ENCODE measurements at regions not wholly inside any gene's neighbourhood (a gene's known extent, or its start where the extent isn't known, plus 50 kb on each side); places are given as distances from the start of the nearest gene placed in this dataset.

DNA sequence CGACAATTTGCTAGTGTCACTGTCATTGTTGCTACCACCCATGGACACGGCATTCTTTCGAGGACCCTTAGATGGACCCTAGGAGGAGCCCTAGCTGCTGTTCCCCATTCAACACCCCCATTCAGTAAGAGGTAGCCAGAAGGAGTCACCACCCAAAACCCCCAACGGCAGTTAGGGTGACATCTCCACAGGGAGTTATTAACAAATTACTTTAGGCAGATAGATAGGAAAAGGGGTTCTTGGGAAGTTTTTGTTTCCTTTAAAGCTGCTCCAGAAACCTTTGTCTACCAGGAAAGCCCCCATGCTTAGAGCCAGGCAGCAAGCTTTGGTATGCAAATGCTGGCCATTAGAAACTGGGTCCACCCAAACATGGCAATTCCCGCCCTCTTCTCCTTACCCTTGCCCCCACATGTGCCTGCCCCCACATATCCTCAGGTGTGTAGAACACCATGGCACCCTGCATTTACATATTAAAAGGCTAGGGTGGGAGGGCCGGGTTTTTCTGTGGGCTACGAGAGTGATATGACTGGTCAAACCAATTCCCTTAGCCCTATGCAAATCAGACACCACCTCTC lies 190.9 kb downstream of the SLITRK6 start:
- Histone ChIP-seq H3K9me3 (no peaks in the 10 kb centered on the region), H3K27me3 (no peaks in the 10 kb centered on the region), H3K27ac (no peak overlapping the region), H3K4me1 (no peaks in the 10 kb centered on the region), H3K4me3 (no peak overlapping the region), H3K36me3 (no peaks in the 10 kb centered on the region)
- ATAC-seq (no peak), DNase-seq (no peak)
- 74 to 82% (median 76%) methylated on average over 7 of the region's 7 CpGs for whole genome bisulfite sequencing, 4 donors
- intact Hi-C loops (cut with DNase I): no loop called here
- TF ChIP-seq CTCF (IDR thresholded peaks at IDR 0.05) (no peak), POLR2A (IDR thresholded peaks at IDR 0.05) (no peak)

DNA sequence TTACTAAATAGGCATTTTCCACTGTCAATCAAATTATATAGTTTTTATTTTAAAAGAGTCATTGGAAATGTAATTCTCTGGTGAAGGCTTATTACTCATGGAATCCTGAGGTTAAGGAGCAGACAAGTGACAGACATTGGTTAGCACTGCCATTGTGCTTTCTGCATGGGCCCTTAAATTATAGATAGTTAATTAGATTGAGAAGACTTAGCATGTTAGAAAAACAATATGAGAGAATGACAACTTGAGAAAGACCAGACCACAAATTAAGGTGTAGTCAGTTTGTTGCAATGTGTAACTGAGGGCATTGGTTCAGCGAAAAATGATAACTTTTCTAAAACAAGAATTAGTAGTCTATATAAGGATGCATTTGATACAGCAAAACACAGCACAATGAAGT lies 195.5 kb downstream of the SLITRK6 start:
- Histone ChIP-seq H3K36me3 (no peaks in the 10 kb centered on the region), H3K4me3 (no peak overlapping the region), H3K27me3 (no peaks in the 10 kb centered on the region), H3K27ac (no peak overlapping the region), H3K4me1 (no peaks in the 10 kb centered on the region), H3K9me3 (no peaks in the 10 kb centered on the region)
- DNase-seq (no peak), ATAC-seq (no peak)
- TF ChIP-seq CTCF (IDR thresholded peaks at IDR 0.05) (no peak), POLR2A (IDR thresholded peaks at IDR 0.05) (no peak)
- 76 to 94% (median 88%) methylated on average over 1 of the region's 1 CpG for WGBS, 4 donors
- intact Hi-C loops (cut with DNase I): no loop called here

GRCh38 chr13:85601526-85601925 lies 197.7 kb downstream of the SLITRK6 start:
- no peak overlapping the region for H3K27ac ChIP-seq
- whole genome bisulfite sequencing, 4 donors: 35 to 44% (median 38%) methylated on average over 2 of the region's 2 CpGs
- TF ChIP-seq CTCF (IDR thresholded peaks at IDR 0.05) (no peak), POLR2A (IDR thresholded peaks at IDR 0.05) (no peak)
- no peaks in the 10 kb centered on the region for H3K36me3 ChIP-seq
- H3K4me1 ChIP-seq: no peaks in the 10 kb centered on the region
- intact Hi-C loops (cut with DNase I): no loop called here
- DNase-seq: no peak
- ATAC-seq: no peak
- no peak overlapping the region for H3K4me3 ChIP-seq
- H3K9me3 ChIP-seq: no peaks in the 10 kb centered on the region
- no peaks in the 10 kb centered on the region for H3K27me3 ChIP-seq

DNA sequence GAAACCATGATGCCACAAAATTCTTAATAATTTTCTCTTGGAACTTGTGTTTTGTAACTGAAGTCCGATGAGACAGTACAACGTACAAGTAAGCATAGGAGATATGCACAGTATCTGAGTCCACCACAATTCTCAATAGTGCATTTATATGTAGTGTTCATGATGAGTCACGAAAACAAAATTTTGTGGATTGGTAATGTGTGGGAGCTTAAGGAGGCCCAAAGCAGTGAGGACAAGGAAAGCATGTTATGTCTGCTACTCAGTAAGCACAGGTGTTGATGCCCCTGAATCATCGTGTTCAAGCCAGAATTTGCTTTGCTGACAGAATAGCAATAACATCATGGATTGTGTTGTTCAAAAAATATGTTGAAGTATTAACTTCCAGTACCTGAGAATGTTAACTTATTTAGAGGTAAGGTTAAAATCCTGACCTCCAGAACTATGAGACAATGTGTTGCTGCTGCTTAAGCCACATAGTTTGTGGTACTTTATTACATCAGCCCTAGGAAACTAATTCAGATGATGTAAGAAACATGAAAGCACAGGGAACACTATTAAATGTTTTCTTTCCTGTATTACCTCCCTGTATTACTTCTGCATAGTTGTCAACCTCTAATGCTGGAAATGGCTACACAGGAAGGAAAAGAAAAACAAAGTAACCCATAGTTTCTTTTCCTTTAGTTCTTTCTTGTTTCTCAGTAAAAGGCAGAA lies 201.3 kb downstream of the SLITRK6 start:
- intact Hi-C loops (cut with DNase I): no loop called here
- no peak for DNase-seq
- TF ChIP-seq CTCF (IDR thresholded peaks at IDR 0.05) (no peak), POLR2A (IDR thresholded peaks at IDR 0.05) (no peak)
- no peaks in the 10 kb centered on the region for H3K4me1 ChIP-seq
- WGBS, 4 donors: 83 to 87% (median 84%) methylated on average over 4 of the region's 4 CpGs
- no peak overlapping the region for H3K4me3 ChIP-seq
- ATAC-seq: no peak
- no peaks in the 10 kb centered on the region for H3K36me3 ChIP-seq
- no peak overlapping the region for H3K27ac ChIP-seq
- H3K27me3 ChIP-seq: no peaks in the 10 kb centered on the region
- H3K9me3 ChIP-seq: peaks cover 0 to 4% (median 0%) of the 10 kb centered on the region in 12 donors
